ENCODE measurements at regions not wholly inside any gene's neighbourhood (a gene's known extent, or its start where the extent isn't known, plus 50 kb on each side); places are given as distances from the start of the nearest gene placed in this dataset.

DNA sequence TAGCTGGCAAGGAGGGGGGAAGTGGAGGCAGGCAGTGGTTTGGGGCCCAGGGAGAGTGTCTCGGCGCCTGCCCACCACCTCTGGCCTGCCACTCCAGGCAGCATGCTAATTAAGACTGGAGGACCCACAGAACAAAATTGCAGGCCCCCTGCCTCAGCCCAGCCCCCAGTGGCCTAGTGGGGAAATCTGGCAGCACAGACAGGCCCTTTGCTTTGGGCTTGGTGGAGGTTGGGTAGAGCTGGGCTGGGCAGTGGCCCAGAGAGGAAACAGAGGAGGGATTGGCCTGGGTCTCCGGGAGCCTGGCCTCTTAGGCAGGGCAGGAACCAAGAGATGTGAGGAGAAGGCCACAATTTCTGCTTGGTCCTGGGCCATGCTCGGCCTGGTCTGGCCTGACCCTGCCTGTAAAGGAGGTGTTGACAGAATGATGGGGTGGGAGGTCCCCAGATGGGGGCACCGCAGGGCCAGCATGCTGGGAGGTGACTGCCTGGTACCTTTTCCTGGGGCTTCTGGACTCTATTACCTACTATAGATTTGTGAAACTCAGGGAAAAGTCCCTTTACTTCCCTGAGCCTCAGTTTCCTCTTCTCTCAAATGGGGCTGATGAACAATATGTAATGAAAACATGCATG lies 92.4 kb upstream of the PJA1 start:
- Histone ChIP-seq H4K20me1 (ENCODE audit: control insufficient read depth, insufficient read depth, insufficient read length) (no peaks in the 10 kb centered on the region), H2BK20ac (ENCODE audit: low read depth, low read length, poor library complexity, severe bottlenecking) (no peak overlapping the region), H4K91ac (ENCODE audit: insufficient read length, low read depth, low read length) (no peak overlapping the region), H4K8ac (replicated peaks; ENCODE audit: insufficient read length, low read depth, low read length) (no peak overlapping the region), H3K9me3 (ENCODE audit: control insufficient read depth, low read depth, low read length) (peaks cover 7% of the 10 kb centered on the region), H2BK12ac (ENCODE audit: insufficient read length, low read depth, low read length) (no peak overlapping the region), H3K79me1 (ENCODE audit: insufficient read depth, low read depth, low read length, poor library complexity, severe bottlenecking) (no peaks in the 10 kb centered on the region), H2BK15ac (ENCODE audit: low read depth, low read length) (no peak overlapping the region), H3K9ac (ENCODE audit: extremely low read depth, insufficient read length, low read length) (no peak overlapping the region), H4K5ac (ENCODE audit: insufficient read length, low read depth, low read length) (no peak overlapping the region), H3K18ac (ENCODE audit: insufficient read length, low read depth, low read length) (no peak overlapping the region), H3K79me2 (ENCODE audit: insufficient read depth, low read length) (no peaks in the 10 kb centered on the region), H2AK5ac (ENCODE audit: insufficient read length, low read length) (no peak overlapping the region), H3T11ph (ENCODE audit: low read length) (no peak overlapping the region), H3K14ac (ENCODE audit: insufficient read depth, low read length) (no peak overlapping the region), H3K23me2 (ENCODE audit: insufficient read length, low read depth, low read length, poor library complexity, severe bottlenecking) (no peaks in the 10 kb centered on the region), H3K4me2 (ENCODE audit: insufficient read depth, insufficient read length, low read length) (no peak overlapping the region), H2BK5ac (ENCODE audit: insufficient read length, low read length) (no peak overlapping the region), H3K23ac (ENCODE audit: insufficient read length, low read depth, low read length) (no peak overlapping the region), H3K27ac (ENCODE audit: insufficient read length, low read depth, low read length) (no peak overlapping the region), H2BK120ac (ENCODE audit: low read depth, low read length, poor library complexity, severe bottlenecking) (no peak overlapping the region), H3K4ac (ENCODE audit: low read depth, low read length) (no peak overlapping the region), H3K4me1 (ENCODE audit: insufficient read depth, low read length) (no peaks in the 10 kb centered on the region), H3K56ac (ENCODE audit: insufficient read length, low read depth, low read length) (no peak overlapping the region), H2AFZ (ENCODE audit: low read length) (no peak overlapping the region), H3K27me3 (ENCODE audit: insufficient read depth, low read length) (peaks cover 34% of the 10 kb centered on the region; the same call in 1 of the 2 replicates)
- Mint-ChIP-seq H3K4me3 (no peak overlapping the region), H3K4me1 (peaks cover 2 to 17% of the 10 kb centered on the region in 2 experiments), H3K36me3 (ENCODE audit: insufficient read depth in 1 of 3, low read depth in 3 of 3) (peaks cover 4 to 7% (median 5%) of the 10 kb centered on the region in 3 experiments; a peak in 5 of 7 replicates), H3K27ac (no peak overlapping the region), H3K9me3 (peaks cover 74 to 75% of the 10 kb centered on the region in 2 experiments), H3K27me3 (ENCODE audit: low read depth) (peaks cover 100% of the 10 kb centered on the region)
- DNase-seq, result no peak
- TF ChIP-seq, protein P1, sequence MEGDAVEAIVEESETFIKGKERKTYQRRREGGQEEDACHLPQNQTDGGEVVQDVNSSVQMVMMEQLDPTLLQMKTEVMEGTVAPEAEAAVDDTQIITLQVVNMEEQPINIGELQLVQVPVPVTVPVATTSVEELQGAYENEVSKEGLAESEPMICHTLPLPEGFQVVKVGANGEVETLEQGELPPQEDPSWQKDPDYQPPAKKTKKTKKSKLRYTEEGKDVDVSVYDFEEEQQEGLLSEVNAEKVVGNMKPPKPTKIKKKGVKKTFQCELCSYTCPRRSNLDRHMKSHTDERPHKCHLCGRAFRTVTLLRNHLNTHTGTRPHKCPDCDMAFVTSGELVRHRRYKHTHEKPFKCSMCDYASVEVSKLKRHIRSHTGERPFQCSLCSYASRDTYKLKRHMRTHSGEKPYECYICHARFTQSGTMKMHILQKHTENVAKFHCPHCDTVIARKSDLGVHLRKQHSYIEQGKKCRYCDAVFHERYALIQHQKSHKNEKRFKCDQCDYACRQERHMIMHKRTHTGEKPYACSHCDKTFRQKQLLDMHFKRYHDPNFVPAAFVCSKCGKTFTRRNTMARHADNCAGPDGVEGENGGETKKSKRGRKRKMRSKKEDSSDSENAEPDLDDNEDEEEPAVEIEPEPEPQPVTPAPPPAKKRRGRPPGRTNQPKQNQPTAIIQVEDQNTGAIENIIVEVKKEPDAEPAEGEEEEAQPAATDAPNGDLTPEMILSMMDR (conservative IDR thresholded peaks at IDR 0.05), result no peak
- WGBS (ENCODE audit: extremely low coverage, insufficient read length, low lambda C conversion rate), result no CpG with 5 or more reads among the region's 5 CpGs
